ENCODE measurements at regions not wholly inside any gene's neighbourhood (a gene's known extent, or its start where the extent isn't known, plus 50 kb on each side); places are given as distances from the start of the nearest gene placed in this dataset.
"Not testable (repeated sequence)": the region's sequence is repeated elsewhere in the genome, so short reads cannot be mapped to it uniquely, and the experiment has no call there.

DNA sequence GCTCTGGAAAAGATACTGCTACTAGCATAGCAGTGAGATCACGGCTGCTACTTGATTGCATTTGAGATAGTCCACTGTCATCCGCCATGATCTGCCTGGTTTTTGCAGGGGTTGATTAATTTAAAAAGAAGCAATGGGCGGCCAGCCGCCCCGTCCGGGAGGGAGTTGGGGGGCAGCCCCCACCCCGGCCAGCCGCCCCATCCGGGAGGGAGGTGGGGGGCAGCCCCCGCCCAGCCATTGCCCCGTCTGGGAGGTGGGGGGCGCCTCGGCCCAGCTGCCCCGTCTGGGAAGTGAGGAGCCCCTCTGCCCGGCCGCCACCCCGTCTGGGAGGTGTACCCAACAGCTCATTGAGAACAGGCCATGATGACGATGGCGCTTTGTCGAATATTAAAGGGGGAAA, 81.3 kb upstream of the CMKLR1 start:
- TF ChIP-seq YY1 (IDR thresholded peaks at IDR 0.05; ENCODE audit: insufficient read depth, insufficient read length); ZNF274 (IDR thresholded peaks at IDR 0.05; ENCODE audit: low read depth, low read length); SUZ12 (IDR thresholded peaks at IDR 0.05; ENCODE audit: extremely low read depth, insufficient read depth, insufficient read length): not testable (repeated sequence)
